GM21786 (cell line): ENCODE measurements at regions not wholly inside any gene's neighbourhood (a gene's known extent, or its start where the extent isn't known, plus 50 kb on each side); places are given as distances from the start of the nearest gene placed in this dataset.
"Not testable (repeated sequence)": the region's sequence is repeated elsewhere in the genome, so short reads cannot be mapped to it uniquely, and the experiment has no call there.

ENCODE experiments used
- ATAC-seq: cut with Tn5 transposase; IDR thresholded peaks from one replicate; pipeline ENCODE4 v1.9.1; 2021; ENCODE audit not compliant: unreplicated experiment

GRCh38 chr6:120268256-120268655 is 918.7 kb upstream of the MAN1A1 start:
- ATAC-seq: not testable (repeated sequence)

GRCh38 chr6:120262354-120262753 is 912.8 kb upstream of the MAN1A1 start:
- ATAC-seq: no peak

- ATAC-seq: no peak
These were observed 911.1 kb upstream of the MAN1A1 start for GRCh38 chr6:120260636-120261035.

DNA sequence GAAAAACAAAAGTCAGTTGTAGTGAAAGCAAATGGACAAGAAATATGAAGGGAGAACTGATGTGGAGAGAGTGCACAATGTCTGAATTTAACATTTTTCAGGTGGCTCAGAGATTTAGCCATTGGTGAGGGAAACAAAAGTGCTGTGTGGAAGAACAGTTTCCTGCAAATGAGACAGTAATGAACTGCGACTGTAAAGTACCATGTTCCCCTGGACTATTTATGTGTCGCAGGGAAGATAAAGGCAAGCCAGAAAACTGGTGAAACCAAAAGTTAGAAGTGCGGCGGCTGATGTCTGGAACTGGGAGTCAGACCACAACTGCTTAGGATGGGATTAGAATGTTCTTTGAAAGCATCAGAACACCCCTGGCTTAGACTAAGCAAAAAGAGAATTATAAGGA is 905.1 kb upstream of the MAN1A1 start:
- no peak for ATAC-seq

- ATAC-seq: no peak
These were observed 898.9 kb upstream of the MAN1A1 start for GRCh38 chr6:120248451-120248850.

- no peak for ATAC-seq
These were observed 887.7 kb upstream of the MAN1A1 start for GRCh38 chr6:120237221-120237620.

DNA sequence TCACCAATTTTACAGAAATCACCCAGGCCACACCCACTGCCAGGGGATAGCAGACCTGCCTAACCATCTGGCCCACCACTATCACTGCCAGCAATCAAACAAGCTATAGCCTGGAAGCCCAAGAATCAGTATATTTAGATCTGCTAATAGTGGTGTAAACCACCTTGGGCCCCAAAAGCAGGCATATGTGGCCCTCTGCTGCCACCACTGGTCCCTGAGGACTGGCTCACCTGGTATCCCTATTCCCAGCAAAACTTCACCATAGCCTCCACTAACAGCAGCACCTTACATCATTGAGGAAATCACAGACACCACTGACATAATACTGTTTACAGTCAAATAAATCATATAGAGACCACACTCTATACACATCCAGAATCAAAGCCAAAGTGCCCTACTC is 880.4 kb upstream of the MAN1A1 start:
- ATAC-seq: no peak

- no peak for ATAC-seq
These were observed 878.7 kb upstream of the MAN1A1 start for GRCh38 chr6:120228297-120228696.

DNA sequence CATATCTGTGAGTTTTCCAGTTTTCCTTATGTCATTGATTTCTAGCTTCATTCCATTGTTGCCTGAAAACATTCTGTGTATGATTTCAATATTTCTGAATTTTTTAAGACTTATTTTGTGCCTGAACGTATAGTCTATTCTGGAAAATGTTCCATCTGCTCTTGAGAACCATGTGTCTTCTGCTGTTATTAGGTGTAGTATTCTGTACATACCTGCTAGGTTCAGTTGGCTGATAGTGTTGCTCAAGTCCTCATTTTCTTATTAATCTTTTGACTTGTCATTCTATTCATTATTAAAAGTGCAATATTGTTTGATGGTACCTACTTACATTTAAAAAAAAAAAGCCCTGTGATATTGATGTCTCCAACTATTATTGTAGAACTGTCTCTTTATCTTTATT is 869.8 kb upstream of the MAN1A1 start:
- ATAC-seq: no peak

DNA sequence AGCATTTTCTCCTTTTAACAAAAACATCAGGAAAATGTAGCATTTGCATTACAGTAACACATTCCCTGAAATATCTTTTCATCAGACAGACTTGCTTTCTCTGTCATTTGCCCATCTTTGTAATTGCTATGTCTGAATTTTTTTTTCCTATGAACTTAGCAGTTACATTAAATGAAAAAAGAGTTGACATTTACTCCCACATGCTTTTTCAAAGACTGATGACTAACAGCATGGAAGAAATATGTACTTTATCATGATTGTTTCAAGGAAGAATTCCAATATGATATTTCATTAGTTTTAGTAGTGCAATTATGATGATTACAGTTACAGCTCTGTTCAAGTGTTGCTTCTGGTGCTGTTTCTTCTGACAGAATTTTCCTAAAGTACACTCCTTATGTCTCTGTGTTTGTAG is 864.5 kb upstream of the MAN1A1 start:
- no peak for ATAC-seq

DNA sequence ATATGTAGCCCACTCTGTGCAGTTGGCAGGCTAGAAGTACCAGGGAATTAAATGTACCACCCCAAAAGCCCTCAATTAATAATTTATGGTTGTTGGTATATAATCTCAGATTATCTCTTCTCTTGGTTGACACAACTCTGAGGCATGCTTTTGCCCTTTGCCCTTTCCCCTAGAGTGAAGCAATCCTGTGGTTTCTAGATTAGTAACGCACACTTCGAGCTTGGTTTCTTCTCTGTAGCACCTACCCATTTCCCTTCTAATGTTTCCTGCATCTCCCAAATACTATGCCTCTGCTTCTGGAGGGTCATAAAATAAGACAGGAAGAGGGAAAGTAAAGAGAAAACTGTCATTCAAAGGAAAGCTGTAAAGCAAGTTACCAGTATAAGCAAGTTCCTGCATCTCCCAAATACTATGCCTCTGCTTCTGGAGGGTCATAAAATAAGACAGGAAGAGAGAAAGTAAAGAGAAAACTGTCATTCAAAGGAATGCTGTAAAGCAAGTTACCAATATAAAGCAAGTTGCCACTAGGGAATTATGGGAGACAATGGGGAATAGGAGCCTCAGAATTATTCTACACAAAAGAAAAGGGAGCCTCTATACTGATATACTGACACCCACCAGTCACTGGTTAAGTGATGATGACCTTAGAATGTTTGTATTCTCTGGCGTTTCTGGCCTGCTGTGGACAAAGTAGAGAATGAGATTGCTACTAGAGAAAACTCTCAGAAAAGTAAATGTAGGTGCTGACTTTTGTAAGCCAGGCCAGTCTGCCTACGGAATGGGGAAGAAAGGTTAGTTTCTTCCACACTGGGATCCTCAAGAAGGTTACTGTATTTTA is 862.6 kb upstream of the MAN1A1 start:
- no peak for ATAC-seq

DNA sequence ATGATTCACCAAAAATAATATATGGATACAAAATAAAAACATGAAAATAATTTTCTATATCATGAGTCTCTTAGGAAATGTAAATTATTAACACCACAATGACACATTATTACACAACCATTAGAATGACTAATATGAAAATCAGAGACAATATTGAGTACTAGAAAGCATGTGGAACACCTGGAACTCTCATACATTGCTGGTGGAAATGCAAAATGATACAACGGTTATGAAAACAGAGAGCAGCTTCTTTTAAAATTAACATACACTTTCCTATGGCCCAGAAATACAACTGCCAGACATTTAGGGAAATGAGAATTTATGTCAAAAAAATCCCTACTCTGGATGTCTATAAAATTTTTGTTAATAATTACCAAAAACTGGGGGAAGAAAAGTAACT is 853.3 kb upstream of the MAN1A1 start:
- ATAC-seq: no peak

DNA sequence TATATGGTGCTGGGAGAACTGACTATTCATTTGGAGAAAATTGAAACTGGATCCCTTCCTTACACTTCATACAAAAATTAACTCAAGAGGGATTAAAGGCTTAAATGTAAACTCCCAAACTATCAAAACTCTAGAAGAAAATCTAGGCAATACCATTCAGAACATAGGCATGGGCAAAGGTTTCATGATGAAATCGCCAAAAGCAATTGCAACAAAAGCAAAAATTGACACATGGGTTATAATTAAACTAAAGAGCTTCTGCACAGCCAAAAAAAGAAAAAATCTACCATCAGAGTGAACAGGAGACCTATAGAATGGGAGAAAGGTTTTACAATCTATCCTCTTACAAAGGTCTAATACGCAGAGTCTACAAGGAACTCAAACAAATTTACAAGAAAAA is 851.3 kb upstream of the MAN1A1 start:
- ATAC-seq: no peak

GRCh38 chr6:120198033-120198432 is 848.5 kb upstream of the MAN1A1 start:
- no peak for ATAC-seq

DNA sequence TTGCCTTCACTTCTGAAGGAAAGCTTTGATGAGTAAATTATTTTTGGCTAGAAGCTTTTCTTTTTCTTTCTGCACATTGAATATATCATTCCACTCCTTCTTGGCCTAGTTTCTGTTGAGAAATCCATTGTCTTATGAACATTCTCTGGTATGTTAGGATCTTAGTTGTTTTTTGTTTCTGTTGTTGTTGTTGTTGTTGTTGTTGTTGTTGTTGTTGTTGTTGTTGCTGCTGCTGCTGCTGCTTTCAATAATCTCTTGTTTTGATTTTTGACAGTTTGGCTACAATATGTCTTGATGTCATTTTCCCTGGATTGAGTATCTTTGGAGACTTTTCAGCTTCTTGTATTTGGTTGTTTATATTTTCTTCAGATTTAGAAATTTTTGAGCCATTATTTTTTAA is 836.5 kb upstream of the MAN1A1 start:
- no peak for ATAC-seq

DNA sequence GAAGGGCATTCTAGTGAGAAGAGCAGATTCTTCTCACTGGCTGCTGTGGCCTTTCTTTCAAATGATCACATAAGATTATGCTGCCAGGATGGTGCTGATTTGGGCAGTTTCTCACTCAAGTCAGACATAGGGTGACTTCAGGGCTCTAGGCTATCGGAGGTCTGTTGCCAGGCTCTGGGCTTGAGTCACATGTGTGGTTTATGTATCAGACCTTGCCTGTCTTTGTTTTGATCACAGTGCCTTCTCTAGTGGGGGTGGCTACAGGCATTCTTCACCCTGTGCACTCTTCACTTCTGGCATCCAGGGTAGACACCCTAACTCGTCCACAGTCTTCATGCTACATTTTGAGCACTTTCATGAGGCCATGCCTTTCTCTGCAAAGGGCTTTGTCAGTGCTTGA is 823.7 kb upstream of the MAN1A1 start:
- ATAC-seq: no peak

GRCh38 chr6:120164531-120164930 is 815.0 kb upstream of the MAN1A1 start:
- no peak for ATAC-seq

DNA sequence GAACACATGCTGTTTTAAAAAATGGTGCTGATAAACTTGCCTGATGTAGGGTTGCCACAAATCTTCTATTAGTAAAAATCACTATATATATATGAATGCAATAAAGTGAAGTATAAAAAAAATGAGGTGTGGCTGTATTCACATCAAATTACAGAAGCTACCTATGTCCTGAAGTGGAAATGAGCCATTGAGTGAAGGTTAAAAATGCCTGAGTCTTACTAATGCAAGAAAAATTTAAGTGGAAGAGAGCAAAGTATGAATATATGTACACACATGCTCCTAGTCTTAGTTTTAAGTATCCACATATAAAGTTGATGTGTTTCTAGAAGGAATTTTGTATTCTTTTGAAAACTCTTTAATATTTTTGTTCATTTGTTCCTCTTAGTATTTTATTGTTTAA is 808.3 kb upstream of the MAN1A1 start:
- ATAC-seq: no peak

- ATAC-seq: no peak
These were observed 797.7 kb upstream of the MAN1A1 start for GRCh38 chr6:120147071-120147871.

GRCh38 chr6:120141601-120142000 is 792.0 kb upstream of the MAN1A1 start:
- ATAC-seq: no peak

DNA sequence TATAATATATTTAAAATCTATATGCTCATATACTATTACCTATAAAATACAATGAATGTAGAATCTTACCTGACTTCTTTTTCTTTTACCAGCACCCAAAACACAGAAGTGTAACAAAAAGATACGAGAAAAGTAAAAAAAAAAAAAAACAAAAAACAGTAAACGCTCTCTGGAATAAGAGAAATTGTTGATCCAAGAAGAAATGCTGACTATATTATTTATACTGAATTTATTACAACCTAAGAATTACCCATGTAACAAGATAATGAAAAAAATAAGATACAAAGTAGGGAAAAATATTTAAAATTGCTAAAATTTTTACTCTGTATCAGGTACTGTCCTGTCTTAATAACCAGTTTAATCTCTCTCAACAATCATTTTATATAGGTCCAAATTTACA is 787.9 kb upstream of the MAN1A1 start:
- no peak for ATAC-seq

GRCh38 chr6:120129228-120129627 is 779.7 kb upstream of the MAN1A1 start:
- ATAC-seq: no peak
